ENCODE measurements at regions not wholly inside any gene's neighbourhood (a gene's known extent, or its start where the extent isn't known, plus 50 kb on each side); places are given as distances from the start of the nearest gene placed in this dataset.

GRCh38 chr3:48088056-48088748, 72.0 kb upstream of the MAP4 start:
- peak; percentile 19; the same call in 1 of the 2 replicates for TF ChIP-seq CTCF (conservative IDR thresholded peaks at IDR 0.05)
- TF ChIP-seq EZH2 (IDR thresholded peaks at IDR 0.05; ENCODE audit: low read depth) = no peak
